HG02852 (cell line): ENCODE measurements at regions not wholly inside any gene's neighbourhood (a gene's known extent, or its start where the extent isn't known, plus 50 kb on each side); places are given as distances from the start of the nearest gene placed in this dataset.

Experiments used
- ATAC-seq: cut with Tn5 transposase; IDR thresholded peaks from one replicate; pipeline ENCODE4 v1.9.1; 2021; ENCODE audit warnings: mild to moderate bottlenecking, moderate library complexity; ENCODE audit not compliant: unreplicated experiment

DNA sequence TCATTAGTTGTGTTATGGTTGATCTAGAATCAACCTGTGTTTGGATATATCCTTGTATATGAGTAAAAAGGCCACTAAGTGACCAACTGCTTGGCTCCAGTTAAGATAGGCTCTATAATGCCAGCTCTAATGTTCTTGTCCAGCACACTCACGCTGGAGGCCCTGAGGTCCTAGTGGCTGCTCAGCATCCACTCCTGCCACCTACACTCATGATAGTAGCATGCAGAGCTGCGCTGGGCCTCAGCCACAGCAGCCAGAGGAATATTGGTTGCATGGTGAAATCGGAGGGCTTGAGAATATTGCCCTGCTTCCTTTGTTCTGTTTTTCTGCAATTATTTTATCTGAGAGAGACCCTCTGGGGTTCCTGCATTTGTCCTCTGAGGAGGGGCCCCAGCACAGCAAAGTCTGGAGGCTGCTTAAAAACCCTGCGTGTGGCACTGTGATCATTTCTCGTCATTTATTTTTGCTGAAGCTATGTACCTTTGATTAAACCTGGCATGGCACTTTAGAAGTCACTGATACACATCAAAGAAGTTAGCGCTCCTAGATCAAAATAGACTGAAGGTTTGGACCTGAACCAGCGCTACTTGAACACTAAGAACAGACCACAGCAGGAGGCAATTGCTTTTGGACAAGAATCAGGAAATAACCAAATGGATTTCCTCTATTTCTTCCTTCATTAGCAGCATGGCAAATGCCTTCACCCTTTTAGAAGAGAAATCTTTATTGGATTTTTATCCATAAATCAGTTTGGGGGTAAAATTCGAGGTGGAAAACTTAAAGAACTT is 398.4 kb upstream of the ID4 start:
- no peak for ATAC-seq

DNA sequence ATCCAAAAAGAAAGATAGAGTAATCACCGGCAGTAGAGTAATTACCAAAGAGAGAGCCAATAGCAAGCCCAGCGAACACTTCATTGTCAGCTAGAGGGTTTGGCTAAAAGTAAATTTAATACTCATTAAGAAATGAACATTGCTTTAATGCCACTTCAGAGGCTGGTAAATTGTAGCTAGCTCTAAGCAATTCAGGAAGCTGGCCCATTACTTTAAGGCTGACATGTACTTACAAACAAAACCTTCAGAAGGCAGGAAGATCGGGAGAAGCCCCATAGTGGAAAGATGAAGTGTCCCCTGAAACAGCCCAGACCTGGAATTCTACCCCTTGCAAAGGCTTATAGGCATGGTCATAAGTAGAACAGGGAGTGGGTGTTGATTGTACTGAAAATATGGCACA is 396.6 kb upstream of the ID4 start:
- no peak for ATAC-seq

DNA sequence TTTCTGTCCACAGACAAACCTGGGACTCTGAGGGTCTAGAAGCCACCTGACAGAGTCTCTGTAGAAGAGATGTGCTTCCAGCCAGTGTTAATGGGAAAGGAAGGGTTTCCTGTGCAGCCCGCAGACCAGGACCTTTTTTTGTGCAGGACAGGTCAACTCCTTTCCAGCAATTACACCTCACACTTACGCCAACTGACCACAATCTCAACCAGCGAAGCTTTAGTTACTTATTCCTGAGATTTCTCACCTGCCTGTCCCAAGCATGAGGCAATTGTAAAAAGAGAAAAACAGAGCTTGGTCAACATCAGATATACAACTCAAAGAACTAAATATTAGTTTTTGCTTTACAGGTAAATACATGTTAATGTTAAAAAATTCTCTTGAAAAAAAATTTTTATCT is 393.8 kb upstream of the ID4 start:
- ATAC-seq: no peak

DNA sequence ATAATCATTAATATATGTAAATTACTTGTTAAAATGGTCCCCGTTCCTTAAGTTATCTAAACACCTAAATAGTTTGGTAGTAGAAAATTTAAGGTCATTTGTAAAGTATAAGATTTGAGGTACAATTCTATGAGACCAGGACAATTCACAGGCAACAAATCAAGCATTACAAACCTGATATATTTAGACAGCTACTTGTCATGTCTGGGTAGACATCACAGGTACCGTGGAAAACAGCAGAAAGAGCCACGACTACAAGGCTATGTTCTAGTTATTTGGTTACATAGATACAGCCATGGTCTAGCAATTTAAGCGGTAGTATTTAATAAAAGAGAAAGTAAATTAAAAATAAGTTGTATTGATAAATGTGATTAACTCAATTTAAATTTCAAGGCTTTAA is 393.1 kb upstream of the ID4 start:
- no peak for ATAC-seq

DNA sequence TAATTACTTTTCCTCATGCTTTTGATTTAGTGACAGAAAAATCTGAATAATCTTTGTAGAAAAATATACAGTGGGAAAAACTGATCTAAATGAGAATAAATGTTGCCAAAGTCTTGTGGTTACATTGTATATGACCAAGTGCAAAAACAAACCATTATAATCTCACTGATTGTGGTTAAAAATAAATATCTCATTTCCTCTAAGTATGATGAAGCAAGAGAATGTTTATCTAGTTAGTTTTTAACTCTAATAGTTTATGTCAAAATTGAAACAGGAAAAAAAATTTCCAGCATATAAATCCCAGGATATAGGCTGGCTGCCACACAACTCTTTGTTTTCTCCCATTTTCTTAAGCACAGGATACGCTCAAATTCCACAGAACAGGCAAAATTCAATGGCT is 392.7 kb upstream of the ID4 start:
- ATAC-seq: no peak

DNA sequence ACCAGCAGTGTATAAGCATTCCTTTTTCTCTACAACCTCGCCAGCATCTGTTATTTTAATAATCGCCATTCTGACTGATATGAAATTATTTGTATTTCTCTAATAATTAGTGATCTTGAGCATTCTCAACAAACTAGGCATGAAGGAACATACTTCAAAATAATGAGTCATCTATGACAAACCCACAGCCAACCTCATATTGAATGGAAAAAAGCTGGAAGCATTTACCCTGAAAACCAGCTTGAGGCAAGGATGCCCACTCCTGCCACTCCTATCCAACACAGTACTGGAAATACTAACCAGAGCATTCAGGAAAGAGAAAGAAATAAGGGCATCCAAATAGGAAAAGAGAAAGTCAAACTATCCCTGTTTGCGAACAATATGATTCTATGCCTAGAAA is 390.6 kb upstream of the ID4 start:
- ATAC-seq: no peak

DNA sequence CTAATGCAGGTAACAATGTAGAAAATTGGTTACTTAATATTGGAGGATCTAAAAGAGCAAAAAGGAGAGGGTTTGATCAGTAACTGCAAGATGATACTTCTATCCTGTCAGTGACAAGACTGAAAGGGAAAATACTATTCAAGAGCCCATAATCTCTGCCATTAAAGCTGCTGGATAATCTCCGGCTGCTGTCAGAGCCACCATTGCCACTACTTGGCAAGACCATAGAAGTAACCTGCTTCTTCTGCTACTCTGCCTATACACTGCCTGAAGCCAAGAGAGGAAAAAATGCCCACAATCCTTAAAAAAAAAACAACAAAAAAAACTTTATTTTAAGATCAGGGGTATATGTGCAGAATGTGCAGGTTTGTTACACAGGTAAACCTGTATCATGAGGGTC is 386.5 kb upstream of the ID4 start:
- ATAC-seq: no peak

DNA sequence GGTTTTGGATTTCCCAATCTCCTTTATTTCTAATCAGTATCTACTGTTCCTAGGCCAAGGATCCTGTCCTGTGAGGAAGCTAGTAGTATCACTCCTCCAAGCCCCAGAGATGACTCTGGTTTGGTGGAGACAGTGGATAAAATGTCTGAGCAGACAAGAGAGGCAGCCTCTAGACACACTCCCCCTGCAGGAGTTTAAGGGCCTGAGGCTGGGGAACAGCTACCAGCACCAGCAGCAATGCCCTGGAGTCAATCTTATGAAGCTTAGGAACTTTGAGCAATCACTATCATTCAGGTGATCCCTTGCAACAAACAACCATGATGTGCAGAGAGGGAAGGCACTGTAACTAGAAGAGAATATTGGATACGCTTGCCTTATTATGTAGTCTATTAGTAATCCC is 384.7 kb upstream of the ID4 start:
- ATAC-seq: no peak

DNA sequence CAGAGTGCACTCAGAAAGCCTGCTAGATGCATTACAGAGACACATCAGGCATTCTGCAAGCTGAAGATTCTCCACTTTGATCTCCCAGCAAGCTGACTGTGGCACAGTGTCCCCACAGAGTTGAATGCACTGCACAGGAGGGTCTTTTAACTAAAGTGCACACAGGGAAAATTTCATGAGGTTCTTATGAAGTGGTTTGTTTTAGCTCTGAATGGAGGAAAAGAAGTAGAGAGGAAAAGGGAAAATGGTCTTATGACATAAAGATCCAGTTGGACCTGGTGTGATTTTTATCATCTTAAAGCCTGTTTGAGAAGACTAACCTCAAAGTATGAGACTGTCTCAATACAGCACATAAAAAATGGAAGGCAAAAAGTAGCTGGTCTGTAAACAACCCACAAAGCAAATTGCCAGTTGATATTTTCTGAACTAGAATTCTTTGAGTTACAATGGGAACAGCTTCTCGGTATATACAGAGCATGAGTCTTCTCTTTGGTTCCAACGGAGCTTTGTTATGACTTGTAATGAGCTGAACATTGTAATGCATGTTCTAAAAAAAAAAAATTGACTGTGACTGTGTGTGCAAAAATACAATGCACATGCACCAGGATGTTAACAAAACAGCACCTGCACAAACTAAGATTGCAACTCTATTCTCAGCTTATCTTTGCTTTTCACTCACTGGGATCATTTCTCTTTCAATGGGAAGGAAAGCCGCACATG is 383.0 kb upstream of the ID4 start:
- no peak for ATAC-seq

DNA sequence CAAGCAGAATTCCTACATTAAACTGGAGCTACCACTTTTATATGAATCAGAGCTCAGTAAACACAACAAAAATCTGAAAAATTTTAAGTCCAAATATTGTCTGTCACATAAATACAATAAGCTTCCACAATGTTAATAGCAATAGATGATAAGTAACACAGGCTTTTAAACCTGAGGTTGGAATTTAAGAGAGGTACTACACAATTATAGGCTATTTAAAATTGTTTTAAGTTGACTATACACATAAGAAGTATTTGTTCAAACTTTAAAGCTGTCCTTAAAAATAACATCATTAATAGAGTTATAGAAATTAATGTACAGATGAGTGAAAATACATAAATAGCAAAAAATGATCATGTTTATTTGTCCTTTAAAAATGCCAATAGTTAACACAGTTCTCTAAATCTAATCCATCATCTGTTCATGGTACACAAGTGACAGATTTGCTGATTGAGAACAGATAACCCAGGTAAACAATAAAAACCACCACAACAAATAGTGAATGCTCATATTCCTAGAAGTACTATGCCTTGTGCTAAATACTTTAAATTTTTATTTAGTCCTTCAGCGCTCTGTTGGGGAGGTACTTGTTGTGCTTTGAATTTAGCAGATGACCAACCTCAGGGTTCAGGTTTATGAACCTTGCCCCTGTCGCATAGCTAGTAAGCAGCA is 382.3 kb upstream of the ID4 start:
- no peak for ATAC-seq

DNA sequence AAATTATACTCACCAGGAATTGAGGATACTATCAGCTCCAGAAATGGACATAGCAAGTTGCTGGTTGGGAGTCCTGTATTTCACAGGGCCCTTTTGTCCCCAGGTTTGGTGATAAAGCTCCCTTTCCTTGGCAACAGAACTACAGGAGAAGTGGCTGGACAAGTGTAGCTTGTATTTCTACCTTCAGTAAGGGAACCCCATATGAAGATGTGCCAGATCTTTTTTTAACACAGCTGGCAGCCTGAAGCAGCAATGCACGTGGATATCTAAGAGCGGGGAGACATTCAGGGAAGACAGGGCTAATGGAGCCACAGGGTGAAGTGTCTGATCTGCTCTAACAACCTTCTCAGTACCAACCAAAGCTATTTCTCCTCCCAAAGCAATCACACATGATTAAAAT is 373.9 kb upstream of the ID4 start:
- ATAC-seq: no peak

DNA sequence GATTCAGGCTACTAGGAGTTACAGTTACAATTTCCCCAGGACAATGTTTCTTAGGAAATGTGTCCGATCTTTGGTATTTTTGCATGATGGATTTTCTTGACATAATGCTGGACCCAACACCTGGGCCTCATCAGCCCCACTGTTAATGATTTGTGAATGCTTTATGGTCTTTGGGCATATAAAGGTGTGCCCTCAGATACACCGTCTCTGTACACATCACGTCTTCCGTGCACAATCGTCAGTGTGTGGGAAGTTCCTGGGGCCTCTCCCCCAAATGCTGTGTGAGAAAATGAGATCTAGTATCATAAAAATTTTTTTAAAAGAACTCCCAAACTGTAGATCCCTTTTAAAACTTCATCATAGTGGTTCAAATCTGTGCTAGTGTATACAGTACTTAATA is 373.2 kb upstream of the ID4 start:
- no peak for ATAC-seq

DNA sequence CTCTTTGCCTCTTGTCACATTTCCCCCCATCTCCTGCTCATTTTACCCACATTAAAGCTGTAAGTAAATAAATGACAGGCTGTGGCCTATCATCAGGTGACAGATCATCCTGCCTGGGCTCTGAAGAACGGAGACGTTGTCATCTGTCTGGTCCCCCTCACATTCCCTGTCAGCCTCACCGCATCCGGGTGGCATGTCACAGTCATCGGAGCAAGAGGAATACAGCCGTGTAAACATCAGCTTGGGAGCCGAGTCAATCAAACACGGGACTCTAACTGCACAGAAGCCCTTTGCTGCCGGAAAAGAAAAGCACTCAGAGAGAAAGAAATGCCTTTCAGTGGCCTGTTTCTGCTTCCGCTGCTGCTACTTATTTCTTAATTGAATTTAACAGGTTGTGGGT is 371.9 kb upstream of the ID4 start:
- ATAC-seq: no peak

DNA sequence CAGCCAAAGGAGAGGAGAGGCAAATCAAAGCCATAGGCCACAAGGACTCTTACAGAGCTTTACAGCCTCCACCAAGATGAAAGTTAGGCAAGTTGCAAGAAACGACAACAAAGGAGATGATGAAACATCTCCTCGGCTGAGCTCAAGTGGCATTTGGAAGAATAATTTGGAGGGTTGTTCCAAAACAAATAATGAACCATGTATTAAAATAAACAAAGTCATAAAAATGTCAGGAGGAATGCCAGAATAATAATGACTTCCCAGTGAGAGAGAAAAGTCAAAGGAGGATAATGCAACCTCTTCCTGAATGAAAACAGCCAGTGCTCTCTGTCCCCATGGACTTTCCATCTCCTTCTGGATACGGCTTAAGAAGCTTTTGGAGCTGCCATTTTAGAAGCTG is 371.4 kb upstream of the ID4 start:
- no peak for ATAC-seq

DNA sequence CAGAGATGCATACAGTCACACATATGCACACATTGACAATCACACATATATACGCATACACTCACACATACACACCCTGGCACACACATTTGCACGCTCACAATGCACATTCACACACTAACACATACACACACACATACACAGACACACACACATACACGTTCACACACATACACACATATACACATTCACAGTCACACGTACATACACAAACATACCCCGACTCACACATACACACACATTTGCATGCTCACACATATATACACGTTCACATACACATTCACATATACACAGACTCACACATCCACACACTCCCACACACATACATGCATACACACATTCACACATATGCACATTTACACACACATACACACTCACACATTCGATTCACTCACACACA is 366.8 kb upstream of the ID4 start:
- no peak for ATAC-seq

DNA sequence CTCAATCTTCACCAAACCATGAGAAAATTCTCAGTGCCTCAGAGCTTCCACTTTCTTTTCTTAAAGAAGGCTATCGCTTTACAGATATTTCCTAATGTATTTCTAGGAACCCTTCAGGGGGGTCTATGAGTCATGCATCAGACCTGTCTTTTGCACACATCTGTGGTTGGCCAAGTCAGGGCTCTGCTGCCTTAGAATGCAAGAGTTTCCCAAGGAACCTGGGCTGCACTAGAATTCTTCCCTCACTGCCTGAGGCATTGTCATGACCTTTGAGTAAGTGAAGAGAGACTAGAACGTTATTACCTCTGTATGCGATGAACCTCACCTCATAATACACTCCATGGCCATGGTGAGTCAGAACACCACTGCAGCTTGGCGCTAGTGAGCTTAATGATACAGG is 365.0 kb upstream of the ID4 start:
- ATAC-seq: no peak

DNA sequence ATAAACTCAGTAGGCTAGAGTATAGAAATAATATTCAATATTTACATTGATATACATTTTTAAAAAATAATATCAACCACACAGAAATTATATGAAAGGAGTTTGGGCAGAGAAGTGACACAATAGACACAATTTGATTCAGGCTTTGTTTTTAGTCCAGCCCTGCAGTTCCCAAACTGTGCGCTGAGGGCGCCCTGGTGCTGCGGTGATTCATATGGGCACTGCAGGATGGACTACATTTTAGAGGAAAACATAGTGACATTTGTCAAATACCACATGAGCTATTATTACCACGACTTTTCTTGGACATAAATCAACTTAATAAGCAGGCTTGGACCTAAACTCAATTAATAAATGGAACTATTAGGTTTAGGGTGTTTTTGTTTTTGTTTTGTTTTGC is 364.3 kb upstream of the ID4 start:
- no peak for ATAC-seq

DNA sequence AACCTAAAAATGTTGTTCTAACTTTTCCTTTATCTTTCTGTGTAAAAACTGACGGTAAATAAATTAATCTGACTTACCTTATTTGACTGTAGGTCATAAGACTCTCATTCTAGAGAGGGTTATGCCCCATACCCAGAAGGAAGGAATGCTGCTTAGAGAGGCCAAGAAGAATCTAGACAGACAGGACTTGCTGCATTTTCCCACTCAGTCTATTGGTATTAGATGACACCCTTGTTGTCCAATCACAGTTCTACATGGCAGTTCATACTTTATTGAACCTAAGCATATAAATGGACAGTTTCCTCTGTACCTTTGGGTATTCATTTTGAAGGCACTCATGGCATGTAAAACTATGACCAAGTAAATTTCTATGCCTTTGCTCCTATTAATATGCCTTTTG is 359.6 kb upstream of the ID4 start:
- ATAC-seq: no peak

DNA sequence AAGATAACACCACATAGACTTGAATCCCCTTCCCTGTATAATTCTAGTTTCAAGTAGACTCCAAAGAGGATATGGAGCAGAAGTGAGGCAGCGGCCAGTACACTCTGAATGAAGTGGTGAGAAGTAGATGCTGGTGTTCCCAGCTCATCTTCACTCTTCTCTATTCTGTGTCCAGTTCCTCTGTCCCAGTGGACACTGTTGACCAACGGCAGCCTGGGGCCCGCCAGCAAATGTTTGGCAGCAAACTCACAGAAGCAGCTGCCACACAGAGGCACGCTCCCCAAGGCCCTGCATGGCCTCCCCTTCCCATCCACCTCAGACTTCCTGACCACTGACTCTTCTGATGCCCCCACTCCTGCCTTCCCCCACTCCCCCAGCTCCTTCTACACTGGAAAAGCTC is 358.9 kb upstream of the ID4 start:
- no peak for ATAC-seq

DNA sequence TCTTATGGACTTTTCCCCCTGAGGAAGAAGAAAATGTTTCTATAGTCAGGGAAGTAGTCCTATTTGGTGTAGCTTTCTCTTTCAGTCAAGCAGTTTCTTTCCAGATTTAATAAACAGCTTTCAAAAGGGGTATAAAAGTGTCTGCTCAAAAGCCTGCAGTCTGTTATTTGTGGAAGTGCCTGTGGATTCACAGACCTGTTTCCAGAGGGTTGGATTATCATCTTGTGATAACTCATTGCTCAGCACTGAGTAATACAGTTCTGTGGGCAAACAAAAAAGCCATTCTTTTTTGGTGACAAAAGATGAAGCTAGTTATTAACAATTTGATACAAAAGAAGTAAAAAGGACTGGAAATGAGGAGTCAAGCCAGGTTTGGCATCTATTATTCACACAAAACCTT is 358.2 kb upstream of the ID4 start:
- ATAC-seq: no peak

DNA sequence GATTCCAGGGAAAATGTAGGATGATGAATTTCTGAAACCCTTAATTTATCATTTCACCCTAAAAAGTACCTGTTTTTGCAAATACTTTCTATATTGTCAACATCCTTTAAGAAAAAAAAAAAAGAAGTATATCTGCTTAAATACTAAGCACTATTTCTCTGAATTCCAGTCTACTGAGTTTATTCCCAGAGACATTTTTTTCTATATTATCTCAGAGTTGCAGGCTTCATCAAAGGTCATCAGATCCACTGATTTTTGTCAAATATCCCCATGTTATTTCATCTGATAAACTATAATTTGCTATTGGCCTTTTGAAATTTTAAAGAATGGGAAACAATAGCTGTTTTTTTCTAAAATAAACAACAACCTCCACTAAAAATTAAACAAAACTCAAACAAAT is 357.6 kb upstream of the ID4 start:
- no peak for ATAC-seq
